Activated CD4-positive, alpha-beta T cell treated with anti-CD3 and anti-CD28 coated beads, Interleukin-2, amount 10 ng/mL, durations not matched to agents 7 days and 5 days (primary cell): ENCODE measurements at regions not wholly inside any gene's neighbourhood (a gene's known extent, or its start where the extent isn't known, plus 50 kb on each side); places are given as distances from the start of the nearest gene placed in this dataset.

ENCODE experiments used
- CTCF ChIA-PET: fragments of 350-600 bp; sonication (Branson Sonifier 250); formaldehyde crosslinking; loops from one replicate; lab custom pipeline; 2021; ENCODE audit warnings: antibody characterized with exemption; lab: Charles Lee
- POLR2A ChIA-PET: fragments of 350-600 bp; sonication (Branson Sonifier 250); formaldehyde crosslinking; loops from one replicate; lab custom pipeline; 2021; ENCODE audit warnings: antibody characterized with exemption; lab: Charles Lee
- DNase-seq: peaks from one replicate; pipeline ENCODE4 v3.0.0-alpha.2; 2020
- H3K27ac Mint-ChIP-seq: one replicate; pipeline ENCODE4 v1.8.0; 2021; ENCODE audit warnings: mild to moderate bottlenecking, moderate library complexity, mixed read lengths
- H3K27me3 Mint-ChIP-seq: one replicate; pipeline ENCODE4 v1.8.0; 2021; ENCODE audit warnings: mixed read lengths
- H3K36me3 Mint-ChIP-seq: one replicate; pipeline ENCODE4 v1.8.0; 2021; ENCODE audit warnings: low read depth, mixed read lengths
- H3K4me1 Mint-ChIP-seq: one replicate; pipeline ENCODE4 v1.8.0; 2021; ENCODE audit warnings: mixed read lengths
- H3K4me3 Mint-ChIP-seq: one replicate; pipeline ENCODE4 v1.8.0; 2021; ENCODE audit warnings: mild to moderate bottlenecking, moderate library complexity, mixed read lengths
- H3K9me3 Mint-ChIP-seq: one replicate; pipeline ENCODE4 v1.8.0; 2021; ENCODE audit warnings: mixed read lengths

- H3K4me3 Mint-ChIP-seq, result no peak overlapping the region
- peaks cover 15% of the 10 kb centered on the region for H3K27me3 Mint-ChIP-seq
- DNase-seq, result no peak
Observed at GRCh38 chr3:124602980-124603627, 127.1 kb upstream of the UMPS start.

GRCh38 chr3:124605781-124606579, 124.3 kb upstream of the UMPS start:
- CTCF ChIA-PET, result interaction anchor here (0.6 to 1.0 kb wide), 3 partner anchors 8 to 721 kb away, joined by 3 to 5 read pairs (median 3); no protein-coding TSS in a partner anchor
- H3K4me3 Mint-ChIP-seq, result no peak overlapping the region
- H3K36me3 Mint-ChIP-seq, result no peaks in the 10 kb centered on the region
- H3K27me3 Mint-ChIP-seq, result peaks cover 15% of the 10 kb centered on the region
- H3K4me1 Mint-ChIP-seq, result no peaks in the 10 kb centered on the region
- no peak overlapping the region for H3K27ac Mint-ChIP-seq
- H3K9me3 Mint-ChIP-seq, result no peaks in the 10 kb centered on the region
- POLR2A ChIA-PET, result interaction anchor here (0.7 kb wide), 1 partner anchor 138 kb away, joined by 4 read pairs; no protein-coding TSS in a partner anchor
- DNase-seq, result no peak

More at GRCh38 chr3:124602980-124603627, 127.1 kb upstream of the UMPS start:
- no peaks in the 10 kb centered on the region for H3K9me3 Mint-ChIP-seq
- H3K4me1 Mint-ChIP-seq, result no peaks in the 10 kb centered on the region
- no peaks in the 10 kb centered on the region for H3K36me3 Mint-ChIP-seq
- ChIA-PET POLR2A (no interaction called here), CTCF (interaction anchor here (0.7 kb wide), 1 partner anchor 270 kb away, joined by 4 read pairs; no protein-coding TSS in a partner anchor)
- H3K27ac Mint-ChIP-seq, result no peak overlapping the region

GRCh38 chr3:124607163-124607562, 123.1 kb upstream of the UMPS start:
- H3K9me3 Mint-ChIP-seq, result no peaks in the 10 kb centered on the region
- no peak overlapping the region for H3K27ac Mint-ChIP-seq
- peaks cover 13% of the 10 kb centered on the region for H3K27me3 Mint-ChIP-seq
- DNase-seq, result no peak
- H3K36me3 Mint-ChIP-seq, result no peaks in the 10 kb centered on the region
- CTCF ChIA-PET, result interaction anchor here (0.7 kb wide), 1 partner anchor 80 kb away, joined by 5 read pairs; no protein-coding TSS in a partner anchor
- H3K4me1 Mint-ChIP-seq, result no peaks in the 10 kb centered on the region
- H3K4me3 Mint-ChIP-seq, result no peak overlapping the region
- POLR2A ChIA-PET, result no interaction called here

DNA sequence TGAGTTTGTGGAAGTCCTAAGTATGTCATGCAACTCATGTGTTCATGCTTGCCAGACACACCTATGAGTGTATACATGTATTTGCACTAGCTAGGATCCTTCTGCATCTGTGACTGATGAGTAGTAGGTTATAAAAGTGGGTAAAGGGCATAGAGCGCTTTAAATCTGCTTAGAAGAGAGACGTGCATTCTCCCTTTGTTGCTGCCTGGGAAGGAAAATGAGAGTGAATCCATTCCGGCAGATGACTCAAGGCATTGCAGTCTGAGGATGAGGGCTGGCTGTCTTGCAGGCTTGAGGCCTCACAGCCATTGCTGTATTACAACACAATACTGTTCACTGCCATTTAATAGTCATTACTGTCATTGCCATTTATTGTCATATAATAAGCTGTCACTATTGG, 120.8 kb upstream of the UMPS start:
- Mint-ChIP-seq H3K27ac (no peak overlapping the region), H3K4me1 (no peaks in the 10 kb centered on the region), H3K9me3 (no peaks in the 10 kb centered on the region), H3K36me3 (no peaks in the 10 kb centered on the region), H3K27me3 (peaks cover 15% of the 10 kb centered on the region), H3K4me3 (no peak overlapping the region)
- POLR2A ChIA-PET, result no interaction called here
- no peak for DNase-seq
- CTCF ChIA-PET, result no interaction called here

GRCh38 chr3:124610130-124610529, 120.1 kb upstream of the UMPS start:
- Mint-ChIP-seq H3K4me1 (no peaks in the 10 kb centered on the region), H3K9me3 (no peaks in the 10 kb centered on the region), H3K27ac (no peak overlapping the region), H3K27me3 (peaks cover 17% of the 10 kb centered on the region), H3K4me3 (no peak overlapping the region), H3K36me3 (no peaks in the 10 kb centered on the region)
- ChIA-PET POLR2A (no interaction called here), CTCF (no interaction called here)
- DNase-seq, result no peak

GRCh38 chr3:124611520-124611919, 118.7 kb upstream of the UMPS start:
- no peak for DNase-seq
- ChIA-PET CTCF (interaction anchor here (0.6 to 1.4 kb wide), 2 partner anchors 11 to 957 kb away, joined by 3 read pairs; no protein-coding TSS in a partner anchor), POLR2A (no interaction called here)
- H3K36me3 Mint-ChIP-seq, result no peaks in the 10 kb centered on the region
- no peak overlapping the region for H3K4me3 Mint-ChIP-seq
- no peak overlapping the region for H3K27ac Mint-ChIP-seq
- H3K4me1 Mint-ChIP-seq, result no peaks in the 10 kb centered on the region
- H3K9me3 Mint-ChIP-seq, result no peaks in the 10 kb centered on the region
- H3K27me3 Mint-ChIP-seq, result peaks cover 14% of the 10 kb centered on the region

DNA sequence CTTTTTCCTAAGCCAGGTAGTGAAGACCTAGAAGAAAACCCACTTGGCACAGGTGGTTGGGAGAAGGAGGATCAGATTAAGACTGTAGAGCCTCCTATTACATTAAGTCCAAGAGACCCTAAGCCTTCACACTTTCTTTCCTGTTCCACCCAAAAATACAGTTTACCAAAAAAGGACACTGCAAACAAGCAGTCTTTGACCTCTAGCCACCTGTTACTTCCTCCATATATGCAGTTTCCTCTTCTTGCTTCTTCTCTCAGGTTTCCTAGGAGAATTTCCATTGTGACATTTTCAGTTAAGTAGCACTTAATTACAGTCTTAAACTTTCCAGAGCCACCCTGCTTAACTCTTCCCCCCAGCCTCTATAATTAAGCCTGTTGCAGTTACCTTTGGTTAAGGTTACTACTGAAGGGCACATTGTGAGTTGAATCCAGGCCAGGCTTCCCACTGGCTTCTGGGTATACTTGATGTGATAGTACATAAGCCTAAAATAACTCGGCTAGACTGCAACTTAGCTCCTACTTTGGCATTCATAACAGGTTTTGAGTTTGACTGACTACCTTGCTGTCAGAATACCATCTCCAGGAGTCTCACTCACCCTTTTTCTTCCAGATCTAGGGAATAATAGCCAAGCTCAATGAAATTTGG, 114.2 kb upstream of the UMPS start:
- Mint-ChIP-seq H3K27me3 (peaks cover 10% of the 10 kb centered on the region), H3K36me3 (peaks cover 1% of the 10 kb centered on the region), H3K9me3 (no peaks in the 10 kb centered on the region), H3K27ac (no peak overlapping the region), H3K4me3 (no peak overlapping the region), H3K4me1 (peaks cover 16% of the 10 kb centered on the region)
- DNase-seq, result no peak
- POLR2A ChIA-PET, result no interaction called here
- CTCF ChIA-PET, result interaction anchor here (1.5 kb wide), 1 partner anchor 11 kb away, joined by 4 read pairs; no protein-coding TSS in a partner anchor

GRCh38 chr3:124617177-124617576, 113.1 kb upstream of the UMPS start:
- no peak overlapping the region for H3K4me3 Mint-ChIP-seq
- ChIA-PET POLR2A (no interaction called here), CTCF (interaction anchor here (1.5 kb wide), 1 partner anchor 10 kb away, joined by 4 read pairs; no protein-coding TSS in a partner anchor)
- peaks cover 10% of the 10 kb centered on the region for H3K27me3 Mint-ChIP-seq
- DNase-seq, result no peak
- no peaks in the 10 kb centered on the region for H3K9me3 Mint-ChIP-seq
- no peak overlapping the region for H3K27ac Mint-ChIP-seq
- peaks cover 23% of the 10 kb centered on the region for H3K4me1 Mint-ChIP-seq
- H3K36me3 Mint-ChIP-seq, result peaks cover 1% of the 10 kb centered on the region

GRCh38 chr3:124619887-124620599, 110.2 kb upstream of the UMPS start:
- Mint-ChIP-seq H3K4me1 (peaks cover 26% of the 10 kb centered on the region), H3K4me3 (no peak overlapping the region), H3K36me3 (peaks cover 1% of the 10 kb centered on the region), H3K27ac (peak overlapping the region; percentile 83), H3K27me3 (peaks cover 7% of the 10 kb centered on the region), H3K9me3 (no peaks in the 10 kb centered on the region)
- ChIA-PET POLR2A (no interaction called here), CTCF (interaction anchor here (0.9 kb wide), 1 partner anchor 45 kb away, joined by 3 read pairs; no protein-coding TSS in a partner anchor)
- DNase-seq, result no peak

- no peaks in the 10 kb centered on the region for H3K9me3 Mint-ChIP-seq
- DNase-seq, result peak; percentile 24
- CTCF ChIA-PET, result interaction anchor here (0.9 kb wide), 1 partner anchor 44 kb away, joined by 3 read pairs; no protein-coding TSS in a partner anchor
- peak overlapping the region; percentile 83 for H3K27ac Mint-ChIP-seq
- peaks cover 6% of the 10 kb centered on the region for H3K27me3 Mint-ChIP-seq
- POLR2A ChIA-PET, result no interaction called here
- H3K36me3 Mint-ChIP-seq, result peaks cover 1% of the 10 kb centered on the region
- H3K4me3 Mint-ChIP-seq, result no peak overlapping the region
- peaks cover 26% of the 10 kb centered on the region for H3K4me1 Mint-ChIP-seq
Observed at GRCh38 chr3:124620600-124621063, 109.6 kb upstream of the UMPS start.

DNA sequence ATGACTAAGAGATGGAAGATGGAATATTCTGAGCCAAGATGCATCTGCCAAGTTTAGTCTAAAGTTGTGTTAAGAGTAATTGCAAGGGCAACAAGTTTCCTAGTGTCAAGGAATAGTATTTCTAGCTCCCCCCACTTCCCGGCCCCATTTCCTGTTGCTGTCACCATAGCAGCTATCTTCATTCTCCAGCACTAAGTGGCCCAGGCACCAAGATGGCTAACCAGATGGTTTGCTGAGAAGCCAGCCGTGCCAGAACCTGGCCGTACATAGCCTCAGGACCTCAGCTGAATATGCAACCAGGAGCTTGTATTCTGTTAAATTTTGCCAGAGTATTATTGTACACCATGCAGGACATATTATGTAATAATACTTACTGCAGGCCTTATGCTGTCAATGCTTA, 108.8 kb upstream of the UMPS start:
- peaks cover 1% of the 10 kb centered on the region for H3K36me3 Mint-ChIP-seq
- H3K27me3 Mint-ChIP-seq, result peaks cover 6% of the 10 kb centered on the region
- POLR2A ChIA-PET, result no interaction called here
- H3K4me1 Mint-ChIP-seq, result peaks cover 26% of the 10 kb centered on the region
- DNase-seq, result no peak
- CTCF ChIA-PET, result no interaction called here
- no peak overlapping the region for H3K4me3 Mint-ChIP-seq
- H3K27ac Mint-ChIP-seq, result no peak overlapping the region
- no peaks in the 10 kb centered on the region for H3K9me3 Mint-ChIP-seq

DNA sequence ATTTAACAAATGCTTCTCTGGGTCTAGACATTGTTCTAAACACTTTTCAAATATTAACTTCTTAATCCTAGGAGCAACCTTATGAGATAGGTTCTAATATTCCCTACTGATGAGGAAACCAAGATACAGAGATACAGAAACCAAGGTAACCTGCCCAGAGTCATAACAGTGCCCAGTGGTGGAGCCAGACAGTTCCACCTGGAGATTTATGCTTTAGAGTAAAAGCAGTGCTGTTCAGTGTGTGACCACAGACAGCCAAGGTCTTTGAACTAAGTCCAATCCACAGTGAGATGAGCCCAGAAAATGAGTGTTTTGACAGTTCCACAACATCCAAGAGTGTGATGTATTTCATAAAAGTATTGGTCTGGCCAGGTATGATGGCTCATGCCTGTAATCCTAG, 105.2 kb upstream of the UMPS start:
- no peak overlapping the region for H3K4me3 Mint-ChIP-seq
- ChIA-PET CTCF (interaction anchor here (0.6 kb wide), 1 partner anchor 38 kb away, joined by 3 read pairs; no protein-coding TSS in a partner anchor), POLR2A (no interaction called here)
- H3K4me1 Mint-ChIP-seq, result peaks cover 20% of the 10 kb centered on the region
- no peak overlapping the region for H3K27ac Mint-ChIP-seq
- no peak for DNase-seq
- H3K36me3 Mint-ChIP-seq, result peaks cover 1% of the 10 kb centered on the region
- peaks cover 26% of the 10 kb centered on the region for H3K27me3 Mint-ChIP-seq
- no peaks in the 10 kb centered on the region for H3K9me3 Mint-ChIP-seq
